Adrenal gland (tissue), 9 donors: ENCODE measurements at regions not wholly inside any gene's neighbourhood (a gene's known extent, or its start where the extent isn't known, plus 50 kb on each side); places are given as distances from the start of the nearest gene placed in this dataset.

Experiments used
- DNase-seq, 7 donors: peaks; one replicate each; pipeline ENCODE4 v3.0.0-alpha.2; 2019 to 2020
- H3K27ac ChIP-seq, 5 donors: fragments of 200-600 bp; sonication (generic) in 4 of 5; 1 replicate in 3 of 5; 2 replicates in 2 of 5; pipeline versions ENCODE4 v1.5.1 to v1.8.0; 2016 to 2020; ENCODE audit warnings: mild to moderate bottlenecking in 1 of 5
- H3K27me3 ChIP-seq: fragments of 200-600 bp; 2 replicates; pipeline ENCODE4 v1.8.0; 2021
- H3K36me3 ChIP-seq, 2 donors: fragments of 200-600 bp; replicated peaks in 1 of 2; 1 replicate in 1 of 2; 2 replicates in 1 of 2; pipeline versions ENCODE4 v1.5.1 to v1.8.0; 2018 to 2022
- H3K4me1 ChIP-seq, 2 donors: fragments of 200-600 bp; replicated peaks in 1 of 2; 1 replicate in 1 of 2; 2 replicates in 1 of 2; pipeline versions ENCODE4 v1.5.1 to v1.8.0; 2018 to 2021
- H3K4me3 ChIP-seq, 4 donors: fragments of 200-600 bp; sonication (generic) in 3 of 4; one replicate each; pipeline ENCODE4 v1.5.1; 2016 to 2018
- H3K9me3 ChIP-seq, 3 donors: fragments of 200-600 bp; sonication (generic) in 1 of 3; replicated peaks in 1 of 3; 1 replicate in 2 of 3; 2 replicates in 1 of 3; pipeline versions ENCODE4 v1.5.1 to v1.8.0; 2016 to 2021
- POLR2A ChIP-seq, 2 donors: fragments of 450-650 bp; IDR thresholded peaks; one replicate each; pipeline ENCODE4 v1.6.1; 2017; ENCODE audit warnings: antibody characterized with exemption in 2 of 2, mild to moderate bottlenecking in 2 of 2, moderate library complexity in 1 of 2
- WGBS, 4 donors: extraction: QIAGEN DNeasy Blood & Tissue Kit in 2 of 4; methylation state at CpG; one replicate each; pipeline versions ENCODE4 v1.1.5 to v1.1.7; 2013 to 2017; 5-methylcytosine and 5-hydroxymethylcytosine counted together
- intact Hi-C, 2 donors: fragments of 100-400 bp; cut with DNase I; formaldehyde crosslinking; loops; one replicate each; pipeline versions ENCODE4 v1.14.1 to v1.15.0; 2022 to 2023
- TF ChIP-seq, protein P1 (sequence below), 6 experiments: fragments of 450-650 bp in 4 of 6; fragments of 200-600 bp in 2 of 6; sonication (generic) in 1 of 6; IDR thresholded peaks; 1 replicate in 5 of 6; 2 replicates in 1 of 6; pipeline versions ENCODE4 v1.5.1 to v1.8.0; 2016 to 2021; ENCODE audit warnings: antibody characterized with exemption in 6 of 6, mild to moderate bottlenecking in 2 of 6, moderate library complexity in 1 of 6
- donor health status: healthy with polysubstance abuse.
- donor health status: Bipolar disorder and iron deficiency.
- donor health status: DM: yes; HTN: yes; CAD: no.
- donor health status: DM: no; HTN: no; CAD: no.
- donor health status: DM: no; HTN: no; CAD: no.

GRCh38 chr3:124586126-124587052, 143.9 kb upstream of the UMPS start:
- TF ChIP-seq, protein P1, sequence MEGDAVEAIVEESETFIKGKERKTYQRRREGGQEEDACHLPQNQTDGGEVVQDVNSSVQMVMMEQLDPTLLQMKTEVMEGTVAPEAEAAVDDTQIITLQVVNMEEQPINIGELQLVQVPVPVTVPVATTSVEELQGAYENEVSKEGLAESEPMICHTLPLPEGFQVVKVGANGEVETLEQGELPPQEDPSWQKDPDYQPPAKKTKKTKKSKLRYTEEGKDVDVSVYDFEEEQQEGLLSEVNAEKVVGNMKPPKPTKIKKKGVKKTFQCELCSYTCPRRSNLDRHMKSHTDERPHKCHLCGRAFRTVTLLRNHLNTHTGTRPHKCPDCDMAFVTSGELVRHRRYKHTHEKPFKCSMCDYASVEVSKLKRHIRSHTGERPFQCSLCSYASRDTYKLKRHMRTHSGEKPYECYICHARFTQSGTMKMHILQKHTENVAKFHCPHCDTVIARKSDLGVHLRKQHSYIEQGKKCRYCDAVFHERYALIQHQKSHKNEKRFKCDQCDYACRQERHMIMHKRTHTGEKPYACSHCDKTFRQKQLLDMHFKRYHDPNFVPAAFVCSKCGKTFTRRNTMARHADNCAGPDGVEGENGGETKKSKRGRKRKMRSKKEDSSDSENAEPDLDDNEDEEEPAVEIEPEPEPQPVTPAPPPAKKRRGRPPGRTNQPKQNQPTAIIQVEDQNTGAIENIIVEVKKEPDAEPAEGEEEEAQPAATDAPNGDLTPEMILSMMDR (IDR thresholded peaks at IDR 0.05) = no peak
- no peak for TF ChIP-seq POLR2A (IDR thresholded peaks at IDR 0.05)
- intact Hi-C loops = no loop called here
- DNase-seq = no peak
- Histone ChIP-seq H3K27me3 (no peaks in the 10 kb centered on the region), H3K4me3 (no peak overlapping the region), H3K4me1 (peaks cover 0 to 11% of the 10 kb centered on the region in 2 donors), H3K27ac (no peak overlapping the region), H3K9me3 (no peaks in the 10 kb centered on the region), H3K36me3 (no peaks in the 10 kb centered on the region)
- 81 to 82% (median 81%) methylated on average over 19 to 21 of the region's 21 CpGs for WGBS, 4 donors

- Histone ChIP-seq H3K4me3 (no peak overlapping the region), H3K27ac (no peak overlapping the region), H3K36me3 (no peaks in the 10 kb centered on the region), H3K4me1 (peaks cover 0 to 11% of the 10 kb centered on the region in 2 donors), H3K27me3 (no peaks in the 10 kb centered on the region), H3K9me3 (no peaks in the 10 kb centered on the region)
- intact Hi-C loops = no loop called here
- DNase-seq = peak in 2 of 7 donors; percentile 42 to 46
- WGBS, 4 donors = 51 to 88% (median 72%) methylated on average over 3 of the region's 3 CpGs
- TF ChIP-seq, protein P1 (IDR thresholded peaks at IDR 0.05) = no peak
- TF ChIP-seq POLR2A (IDR thresholded peaks at IDR 0.05) = no peak
These were observed 143.2 kb upstream of the UMPS start for GRCh38 chr3:124587053-124587408.

- Histone ChIP-seq H3K27me3 (no peaks in the 10 kb centered on the region), H3K27ac (no peak overlapping the region), H3K4me1 (peaks cover 0 to 18% of the 10 kb centered on the region in 2 donors), H3K4me3 (no peak overlapping the region), H3K9me3 (no peaks in the 10 kb centered on the region), H3K36me3 (no peaks in the 10 kb centered on the region)
- 37 to 54% (median 47%) methylated on average over 1 of the region's 1 CpG for WGBS, 4 donors
- DNase-seq = no peak
- TF ChIP-seq, protein P1 (IDR thresholded peaks at IDR 0.05) = no peak
- no peak for TF ChIP-seq POLR2A (IDR thresholded peaks at IDR 0.05)
- intact Hi-C loops = no loop called here
These were observed 142.2 kb upstream of the UMPS start for GRCh38 chr3:124588036-124588435.

DNA sequence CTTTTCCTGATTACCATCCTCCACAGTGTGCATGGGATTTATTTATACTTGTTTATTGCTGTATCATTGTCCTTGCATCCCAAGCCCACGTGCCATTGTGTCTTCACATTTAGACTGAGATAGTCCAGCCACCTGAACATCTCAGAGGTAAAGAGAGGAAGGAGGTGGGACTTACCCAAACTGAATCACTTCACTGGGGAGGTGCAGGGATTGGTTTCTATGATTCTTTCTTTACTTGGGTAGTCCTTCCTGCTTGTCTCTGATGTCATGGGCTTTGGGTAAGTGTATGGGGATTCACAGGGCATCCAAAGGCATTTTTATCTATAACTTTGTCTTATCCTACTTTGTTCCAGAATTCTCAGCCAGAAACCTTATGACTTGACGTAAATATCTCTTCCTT, 141.5 kb upstream of the UMPS start:
- TF ChIP-seq, protein P1 (IDR thresholded peaks at IDR 0.05) = no peak
- TF ChIP-seq POLR2A (IDR thresholded peaks at IDR 0.05) = no peak
- no peak overlapping the region for H3K27ac ChIP-seq
- H3K27me3 ChIP-seq = no peaks in the 10 kb centered on the region
- intact Hi-C loops = no loop called here
- DNase-seq = no peak
- WGBS, 4 donors = 82 to 89% (median 88%) methylated on average over 2 of the region's 2 CpGs
- H3K4me1 ChIP-seq = peaks cover 0 to 18% of the 10 kb centered on the region in 2 donors
- no peaks in the 10 kb centered on the region for H3K36me3 ChIP-seq
- H3K4me3 ChIP-seq = no peak overlapping the region
- no peaks in the 10 kb centered on the region for H3K9me3 ChIP-seq
